Body of pancreas (tissue), 4 donors: ENCODE measurements at regions not wholly inside any gene's neighbourhood (a gene's known extent, or its start where the extent isn't known, plus 50 kb on each side); places are given as distances from the start of the nearest gene placed in this dataset.

Experiments used
- ATAC-seq: fragments of 150-250 bp; one replicate; pipeline ENCODE4 v1.9.1; 2016
- DNase-seq, 4 donors: peaks; one replicate each; pipeline ENCODE4 v3.0.0-alpha.2; 2019
- H3K27ac ChIP-seq, 4 donors: fragments of 200-600 bp; sonication (generic); 1 replicate in 3 of 4; 2 replicates in 1 of 4; pipeline versions ENCODE4 v1.5.1 to v1.6.1; 2016 to 2019; ENCODE audit warnings: mild to moderate bottlenecking in 1 of 4, mixed read lengths in 1 of 4, moderate library complexity in 1 of 4
- H3K27me3 ChIP-seq, 2 donors: fragments of 200-600 bp; sonication (generic); one replicate each; pipeline ENCODE4 v1.6.0; 2016; ENCODE audit warnings: mild to moderate bottlenecking in 1 of 2
- H3K36me3 ChIP-seq, 2 donors: fragments of 200-600 bp; sonication (generic); replicated peaks in 1 of 2; 2 replicates each; pipeline ENCODE4 v1.5.1; 2016; ENCODE audit warnings: low read depth in 2 of 2; ENCODE audit not compliant: insufficient read depth in 1 of 2
- H3K4me1 ChIP-seq: fragments of 200-600 bp; sonication (generic); one replicate; pipeline ENCODE4 v1.6.0; 2016
- H3K4me3 ChIP-seq, 2 donors: fragments of 200-600 bp; sonication (generic); 1 replicate in 1 of 2; 2 replicates in 1 of 2; pipeline ENCODE4 v1.5.1; 2016 to 2019
- H3K9me3 ChIP-seq, 3 donors: fragments of 200-600 bp; sonication (generic); 1 replicate in 2 of 3; 2 replicates in 1 of 3; pipeline ENCODE4 v1.5.1; 2016
- CTCF ChIP-seq, 7 experiments: fragments of 450-650 bp in 4 of 7; fragments of 200-600 bp in 3 of 7; sonication (generic) in 3 of 7; IDR thresholded peaks; one replicate each; pipeline ENCODE4 v1.5.1; 2016 to 2019; ENCODE audit warnings: antibody characterized with exemption in 7 of 7
- POLR2A ChIP-seq, 3 donors: fragments of 450-650 bp; IDR thresholded peaks; one replicate each; pipeline ENCODE4 v1.6.1; 2016; ENCODE audit warnings: antibody characterized with exemption in 3 of 3, mild to moderate bottlenecking in 2 of 3
- WGBS, 2 donors: methylation state at CpG; one replicate each; pipeline ENCODE4 v1.1.5; 2017; 5-methylcytosine and 5-hydroxymethylcytosine counted together
- intact Hi-C: fragments of 100-400 bp; cut with DNase I; formaldehyde crosslinking; loops from one replicate; pipeline ENCODE4 v1.15.1; 2023

- H3K27ac ChIP-seq, result no peak overlapping the region
- peak; percentile 68 for ATAC-seq
- peak in 3 of 4 donors; percentile 36 to 48 (median 43) for DNase-seq
- no peaks in the 10 kb centered on the region for H3K36me3 ChIP-seq
- no peaks in the 10 kb centered on the region for H3K27me3 ChIP-seq
- WGBS, 2 donors, result 5% methylated on average over 5 of the region's 5 CpGs
- intact Hi-C loops, result loop anchor here (10.0 kb wide), 1 partner anchor 152 kb away; no protein-coding TSS in a partner anchor
- H3K9me3 ChIP-seq, result no peaks in the 10 kb centered on the region
- no peak for TF ChIP-seq POLR2A (IDR thresholded peaks at IDR 0.05)
- TF ChIP-seq CTCF (IDR thresholded peaks at IDR 0.05), result peak; percentile 27 to 84 (median 69)
- H3K4me3 ChIP-seq, result no peak overlapping the region
- no peaks in the 10 kb centered on the region for H3K4me1 ChIP-seq
These were observed 50.7 kb upstream of the CD83 start for GRCh38 chr6:14066782-14067406.

- Histone ChIP-seq H3K9me3 (no peaks in the 10 kb centered on the region), H3K36me3 (no peaks in the 10 kb centered on the region), H3K4me1 (no peaks in the 10 kb centered on the region), H3K27me3 (no peaks in the 10 kb centered on the region), H3K27ac (no peak overlapping the region), H3K4me3 (no peak overlapping the region)
- WGBS, 2 donors, result 60 to 61% methylated on average over 2 to 3 of the region's 3 CpGs
- intact Hi-C loops, result loop anchor here (10.0 kb wide), 1 partner anchor 153 kb away; no protein-coding TSS in a partner anchor
- TF ChIP-seq POLR2A (IDR thresholded peaks at IDR 0.05) (no peak), CTCF (IDR thresholded peaks at IDR 0.05) (no peak)
- ATAC-seq (no peak), DNase-seq (no peak)
These were observed 49.9 kb upstream of the CD83 start for GRCh38 chr6:14067656-14068055.
